Endodermal cell (in vitro differentiated cells): ENCODE measurements at regions not wholly inside any gene's neighbourhood (a gene's known extent, or its start where the extent isn't known, plus 50 kb on each side); places are given as distances from the start of the nearest gene placed in this dataset.
A peak's percentile ranks its signal among the peaks of the same experiment; 100 is the strongest.

Experiments used
- DNase-seq: peaks from one replicate; pipeline ENCODE4 v3.0.0-alpha.2; 2017
- H3K27ac ChIP-seq: 2 replicates; pipeline ENCODE4 v1.5.1; 2013; ENCODE audit warnings: mild to moderate bottlenecking, low read depth, low read length, moderate library complexity
- H3K27me3 ChIP-seq: 2 replicates; pipeline ENCODE4 v1.6.1; 2013; ENCODE audit warnings: mild to moderate bottlenecking, low read length, moderate library complexity; ENCODE audit not compliant: insufficient read depth, control insufficient read depth, poor library complexity, severe bottlenecking
- H3K36me3 ChIP-seq: 2 replicates; pipeline ENCODE4 v1.7.0; 2013; ENCODE audit warnings: mild to moderate bottlenecking, low read length, moderate library complexity; ENCODE audit not compliant: control insufficient read depth, insufficient read depth
- H3K4me1 ChIP-seq: one replicate; pipeline ENCODE4 v1.7.0; 2013; ENCODE audit warnings: low read length; ENCODE audit not compliant: control insufficient read depth, insufficient read depth
- H3K4me3 ChIP-seq: 2 replicates; pipeline ENCODE4 v1.5.1; 2013; ENCODE audit warnings: mild to moderate bottlenecking, low read length, moderate library complexity
- H3K9ac ChIP-seq: 2 replicates; pipeline ENCODE4 v1.6.1; 2013; ENCODE audit warnings: mild to moderate bottlenecking, low read length, moderate library complexity; ENCODE audit not compliant: poor library complexity, severe bottlenecking; ENCODE audit errors: extremely low read depth
- H3K9me3 ChIP-seq: 2 replicates; pipeline ENCODE4 v1.6.1; 2013; ENCODE audit warnings: mild to moderate bottlenecking, low read length, moderate library complexity; ENCODE audit not compliant: control insufficient read depth
- H3K27ac Mint-ChIP-seq: 2 replicates; pipeline ENCODE4 v1.8.0; 2020; ENCODE audit warnings: mixed read lengths
- H3K27me3 Mint-ChIP-seq: 2 replicates; pipeline ENCODE4 v1.8.0; 2021; ENCODE audit warnings: mild to moderate bottlenecking, mixed read lengths; ENCODE audit not compliant: insufficient read depth
- H3K36me3 Mint-ChIP-seq: 2 replicates; pipeline ENCODE4 v1.8.0; 2020; ENCODE audit warnings: low read depth, mixed read lengths
- H3K4me1 Mint-ChIP-seq: 2 replicates; pipeline ENCODE4 v1.8.0; 2020; ENCODE audit warnings: mixed read lengths
- H3K4me3 Mint-ChIP-seq: 2 replicates; pipeline ENCODE4 v1.8.0; 2020; ENCODE audit warnings: mild to moderate bottlenecking, moderate library complexity, mixed read lengths
- H3K9me3 Mint-ChIP-seq: 2 replicates; pipeline ENCODE4 v1.8.0; 2020; ENCODE audit warnings: mild to moderate bottlenecking, mixed read lengths
- WGBS, 2 experiments: methylation state at CpG; one replicate each; pipeline versions ENCODE4 v1.1.5 to v1.1.7; 2013; ENCODE audit warnings: missing lambda C conversion rate in 2 of 2, mixed read lengths in 1 of 2; ENCODE audit not compliant: insufficient coverage in 1 of 2, insufficient read length in 1 of 2; 5-methylcytosine and 5-hydroxymethylcytosine counted together
- TF ChIP-seq, protein P1 (sequence below): fragments of 200-600 bp; sonication (generic); conservative IDR thresholded peaks from 2 replicates; pipeline ENCODE4 v1.5.0; 2021; ENCODE audit warnings: antibody characterized with exemption, mild to moderate bottlenecking

DNA sequence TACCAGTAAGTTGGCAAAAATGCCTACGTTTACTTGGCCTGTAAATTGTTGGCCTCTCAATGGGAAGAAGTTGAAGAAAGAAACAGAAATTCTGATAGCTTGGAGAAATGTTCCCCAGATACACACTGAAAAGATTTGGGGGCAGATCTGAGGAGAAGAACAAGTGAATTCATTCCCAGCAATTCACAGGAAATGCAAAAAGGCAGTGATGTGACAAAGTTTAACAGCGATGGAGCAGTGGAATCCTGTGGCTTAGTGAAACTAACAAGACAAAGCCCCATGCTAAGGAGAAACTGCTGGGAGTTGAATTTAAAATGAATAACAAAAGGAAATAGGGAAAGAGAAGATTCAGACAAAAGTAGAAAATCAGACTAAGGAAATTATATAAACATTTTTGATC lies 213.2 kb upstream of the EDIL3 start:
- DNase-seq: peak; percentile 69
- peaks cover 1% of the 10 kb centered on the region for H3K4me1 Mint-ChIP-seq
- H3K36me3 Mint-ChIP-seq: no peaks in the 10 kb centered on the region
- no peaks in the 10 kb centered on the region for H3K27me3 Mint-ChIP-seq
- H3K9me3 ChIP-seq: no peaks in the 10 kb centered on the region
- H3K4me1 ChIP-seq: no peaks in the 10 kb centered on the region
- H3K27ac ChIP-seq: no peak overlapping the region
- 47 to 62% methylated on average over 2 of the region's 2 CpGs for WGBS, 2 experiments
- TF ChIP-seq, protein P1, sequence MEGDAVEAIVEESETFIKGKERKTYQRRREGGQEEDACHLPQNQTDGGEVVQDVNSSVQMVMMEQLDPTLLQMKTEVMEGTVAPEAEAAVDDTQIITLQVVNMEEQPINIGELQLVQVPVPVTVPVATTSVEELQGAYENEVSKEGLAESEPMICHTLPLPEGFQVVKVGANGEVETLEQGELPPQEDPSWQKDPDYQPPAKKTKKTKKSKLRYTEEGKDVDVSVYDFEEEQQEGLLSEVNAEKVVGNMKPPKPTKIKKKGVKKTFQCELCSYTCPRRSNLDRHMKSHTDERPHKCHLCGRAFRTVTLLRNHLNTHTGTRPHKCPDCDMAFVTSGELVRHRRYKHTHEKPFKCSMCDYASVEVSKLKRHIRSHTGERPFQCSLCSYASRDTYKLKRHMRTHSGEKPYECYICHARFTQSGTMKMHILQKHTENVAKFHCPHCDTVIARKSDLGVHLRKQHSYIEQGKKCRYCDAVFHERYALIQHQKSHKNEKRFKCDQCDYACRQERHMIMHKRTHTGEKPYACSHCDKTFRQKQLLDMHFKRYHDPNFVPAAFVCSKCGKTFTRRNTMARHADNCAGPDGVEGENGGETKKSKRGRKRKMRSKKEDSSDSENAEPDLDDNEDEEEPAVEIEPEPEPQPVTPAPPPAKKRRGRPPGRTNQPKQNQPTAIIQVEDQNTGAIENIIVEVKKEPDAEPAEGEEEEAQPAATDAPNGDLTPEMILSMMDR: no peak
- no peak overlapping the region for H3K4me3 ChIP-seq
- H3K9ac ChIP-seq: no peak overlapping the region
- H3K36me3 ChIP-seq: no peaks in the 10 kb centered on the region
- H3K27ac Mint-ChIP-seq: peak overlapping the region; percentile 64
- H3K9me3 Mint-ChIP-seq: no peaks in the 10 kb centered on the region
- H3K27me3 ChIP-seq: no peaks in the 10 kb centered on the region
- no peak overlapping the region for H3K4me3 Mint-ChIP-seq

DNA sequence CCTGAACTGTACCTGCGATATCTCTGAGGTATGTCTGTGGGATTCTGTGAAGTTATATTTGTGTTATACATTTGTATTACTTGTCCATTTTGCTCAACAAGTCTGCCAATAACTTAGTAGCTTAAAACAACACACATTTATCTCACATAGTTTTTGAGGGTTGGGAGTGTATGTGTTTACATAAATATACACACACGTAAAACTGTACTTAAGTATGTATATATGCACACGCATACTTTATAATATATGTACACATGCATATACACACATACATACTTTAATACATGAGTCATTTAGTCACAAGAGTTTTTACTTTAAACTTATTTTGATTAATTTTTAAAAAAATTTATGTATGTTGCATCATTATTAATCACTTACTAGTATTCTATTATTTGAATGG lies 205.9 kb upstream of the EDIL3 start:
- TF ChIP-seq, protein P1: no peak
- H3K27ac Mint-ChIP-seq: no peak overlapping the region
- DNase-seq: no peak
- no peaks in the 10 kb centered on the region for H3K36me3 Mint-ChIP-seq
- H3K9ac ChIP-seq: no peak overlapping the region
- no peak overlapping the region for H3K27ac ChIP-seq
- H3K4me1 Mint-ChIP-seq: no peaks in the 10 kb centered on the region
- no peaks in the 10 kb centered on the region for H3K9me3 ChIP-seq
- H3K4me3 Mint-ChIP-seq: no peak overlapping the region
- no peaks in the 10 kb centered on the region for H3K36me3 ChIP-seq
- H3K27me3 Mint-ChIP-seq: no peaks in the 10 kb centered on the region
- H3K4me1 ChIP-seq: no peaks in the 10 kb centered on the region
- H3K4me3 ChIP-seq: no peak overlapping the region
- no peaks in the 10 kb centered on the region for H3K9me3 Mint-ChIP-seq
- WGBS, 2 experiments: 100% methylated on average over 1 of the region's 3 CpGs; no CpG with 5 or more reads in 1 of the 2 experiments
- no peaks in the 10 kb centered on the region for H3K27me3 ChIP-seq

DNA sequence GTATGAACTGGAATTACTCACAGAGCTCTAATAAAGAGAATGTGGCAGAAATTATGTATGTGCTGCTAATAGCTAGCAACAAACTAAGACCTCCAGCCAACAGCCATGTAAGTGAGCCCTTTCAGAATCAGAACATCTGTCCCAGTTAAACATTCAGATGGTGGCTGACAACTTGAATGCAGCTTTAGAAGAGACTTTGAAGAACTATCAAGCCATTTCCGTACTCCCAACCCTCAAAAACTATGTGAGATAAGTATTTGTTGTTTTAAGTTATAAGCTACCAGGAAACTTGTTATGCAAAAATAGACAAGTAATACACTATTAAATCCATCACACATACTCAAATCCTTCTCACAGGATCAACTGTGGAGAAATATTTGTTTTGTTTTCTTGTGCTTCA lies 205.2 kb upstream of the EDIL3 start:
- H3K4me3 Mint-ChIP-seq: no peak overlapping the region

More for the DNA sequence above, 205.2 kb upstream of the EDIL3 start:
- H3K27ac Mint-ChIP-seq: no peak overlapping the region
- whole genome bisulfite sequencing, 2 experiments: 67% methylated on average over 1 of the region's 1 CpG; no CpG with 5 or more reads in 1 of the 2 experiments
- H3K36me3 Mint-ChIP-seq: no peaks in the 10 kb centered on the region
- no peaks in the 10 kb centered on the region for H3K9me3 Mint-ChIP-seq
- Histone ChIP-seq H3K27ac (no peak overlapping the region), H3K36me3 (no peaks in the 10 kb centered on the region), H3K4me1 (no peaks in the 10 kb centered on the region), H3K9ac (no peak overlapping the region), H3K4me3 (no peak overlapping the region), H3K9me3 (no peaks in the 10 kb centered on the region), H3K27me3 (no peaks in the 10 kb centered on the region)
- DNase-seq: no peak
- no peaks in the 10 kb centered on the region for H3K4me1 Mint-ChIP-seq
- TF ChIP-seq, protein P1: no peak
- no peaks in the 10 kb centered on the region for H3K27me3 Mint-ChIP-seq
